KBM-7 (cell line): ENCODE measurements at regions not wholly inside any gene's neighbourhood (a gene's known extent, or its start where the extent isn't known, plus 50 kb on each side); places are given as distances from the start of the nearest gene placed in this dataset.

ENCODE experiments used
- DNase-seq: peaks from one replicate; pipeline ENCODE4 v3.0.0-alpha.2; 2015
- in situ Hi-C: fragments of 300-500 bp; cut with MboI; formaldehyde crosslinking; loops from 2 replicates; pipeline ENCODE4 v1.14.3; 2020; ENCODE audit warnings: low sequenced_read_pairs, low pct_unique_long_range_greater_than_20kb, mixed read lengths

DNA sequence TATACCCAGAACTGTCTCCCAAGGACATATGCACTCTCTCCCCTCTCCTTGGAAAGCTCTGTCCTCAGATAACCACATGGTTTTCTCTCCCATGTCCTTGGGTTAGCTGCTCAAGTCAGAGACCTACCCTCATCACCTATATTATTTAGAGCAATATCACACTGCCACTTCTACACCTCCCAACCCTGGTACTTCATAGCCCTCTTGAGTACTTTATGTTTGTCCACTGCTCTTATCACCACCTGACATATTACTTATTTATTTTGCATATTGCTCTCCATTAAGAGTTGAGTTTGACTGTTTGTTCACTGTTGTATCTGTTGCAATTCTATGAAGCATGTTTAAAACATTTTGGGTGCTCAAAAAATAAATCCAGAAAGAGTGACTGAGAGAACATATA, 126.3 kb upstream of the ATP1B1 start:
- in situ Hi-C loops, result no loop called here
- no peak for DNase-seq

DNA sequence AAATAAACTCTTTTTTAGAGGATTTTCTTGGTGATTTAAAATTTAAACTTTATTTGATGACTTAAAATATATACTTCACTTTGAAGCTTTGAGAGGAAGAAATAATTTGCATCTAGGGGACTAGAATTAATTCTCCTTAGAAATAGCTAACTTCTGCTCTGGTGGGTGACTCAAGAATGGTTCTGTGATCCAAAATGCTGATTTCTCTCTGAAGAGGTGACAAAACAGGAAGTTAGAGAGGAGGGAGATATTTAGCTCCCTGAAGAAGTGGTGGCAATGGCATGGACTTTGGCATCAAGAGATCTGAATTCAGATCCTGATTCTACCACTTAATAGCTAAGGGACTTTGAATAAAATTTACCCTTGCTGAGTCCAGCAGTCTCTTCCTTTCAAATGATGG, 125.8 kb upstream of the ATP1B1 start:
- DNase-seq, result peak; percentile 22
- in situ Hi-C loops, result no loop called here

DNA sequence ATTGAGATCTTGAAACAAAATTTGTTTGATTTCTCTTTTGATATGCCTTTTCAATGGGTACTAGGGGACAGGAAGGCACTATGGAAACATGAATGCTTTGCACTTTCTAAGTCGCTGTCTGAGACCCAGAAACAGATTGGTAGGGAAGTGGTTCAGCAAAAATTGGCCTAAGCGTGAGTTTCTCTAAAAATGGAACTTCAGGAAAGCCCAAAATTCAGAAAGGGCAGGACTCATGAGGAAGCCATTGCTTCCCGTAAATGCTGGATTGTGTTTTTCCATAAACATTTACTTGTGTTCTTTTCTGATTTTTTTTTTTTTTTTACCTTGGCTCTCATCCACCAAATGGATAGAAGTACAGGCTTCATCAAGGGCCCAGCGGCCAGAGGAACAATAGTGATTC, 123.7 kb upstream of the ATP1B1 start:
- in situ Hi-C loops, result no loop called here
- no peak for DNase-seq

DNA sequence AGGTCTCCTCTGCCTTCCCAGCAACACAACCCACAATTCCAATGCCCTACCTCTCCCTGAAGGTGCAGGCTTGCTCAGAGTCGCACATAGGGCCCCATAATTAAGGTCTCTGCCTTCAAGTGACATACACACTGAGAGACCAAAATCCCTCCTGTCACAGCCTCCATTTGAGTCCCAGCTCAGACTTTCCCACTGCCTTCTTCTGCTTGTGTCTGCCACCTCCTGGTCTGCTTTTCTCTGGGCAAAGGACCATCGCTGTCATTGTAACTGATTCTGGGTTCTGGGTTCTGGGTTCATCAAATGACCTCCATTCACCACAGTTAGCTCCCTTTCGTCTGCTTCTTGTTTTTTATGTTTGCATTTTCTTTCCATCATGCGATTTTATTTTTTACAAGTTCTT, 119.2 kb upstream of the ATP1B1 start:
- in situ Hi-C loops, result no loop called here
- DNase-seq, result no peak

DNA sequence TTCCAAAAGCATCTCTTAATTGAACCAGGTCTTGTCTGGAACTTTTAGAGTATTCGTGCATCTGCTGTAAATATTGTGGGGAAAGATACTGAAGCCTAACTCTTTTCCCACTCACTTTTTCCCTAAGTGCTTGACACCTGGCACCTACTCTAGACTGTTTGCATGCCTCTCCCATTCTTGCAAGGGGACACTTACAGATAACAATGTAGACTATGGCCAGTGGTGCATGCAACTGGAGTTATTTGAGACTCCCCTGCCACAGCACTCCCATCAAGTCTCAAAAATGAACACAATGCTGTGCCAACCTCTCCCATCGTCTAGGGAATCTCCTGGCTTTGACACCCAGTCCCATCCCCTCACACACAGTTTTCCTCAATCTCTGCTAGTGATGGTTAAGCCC, 118.6 kb upstream of the ATP1B1 start:
- DNase-seq, result no peak
- in situ Hi-C loops, result no loop called here

DNA sequence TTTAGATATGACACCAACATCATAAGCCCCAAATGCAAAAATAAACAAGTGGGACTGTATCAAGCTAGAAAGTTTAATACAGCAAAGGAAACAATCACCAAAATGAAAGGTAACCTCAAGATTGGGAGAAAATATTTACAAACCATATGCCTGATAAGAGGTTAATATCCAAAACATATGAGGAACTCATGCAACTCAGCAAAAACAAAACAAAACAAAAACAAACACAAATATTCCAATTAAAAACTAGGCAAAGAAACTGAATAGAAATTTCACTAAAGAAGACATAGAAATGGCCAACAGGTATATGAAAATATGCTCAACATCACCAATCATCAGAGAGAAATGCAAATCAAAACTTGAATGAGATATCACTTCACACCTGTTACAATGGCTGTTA, 116.5 kb upstream of the ATP1B1 start:
- in situ Hi-C loops, result no loop called here
- DNase-seq, result no peak

DNA sequence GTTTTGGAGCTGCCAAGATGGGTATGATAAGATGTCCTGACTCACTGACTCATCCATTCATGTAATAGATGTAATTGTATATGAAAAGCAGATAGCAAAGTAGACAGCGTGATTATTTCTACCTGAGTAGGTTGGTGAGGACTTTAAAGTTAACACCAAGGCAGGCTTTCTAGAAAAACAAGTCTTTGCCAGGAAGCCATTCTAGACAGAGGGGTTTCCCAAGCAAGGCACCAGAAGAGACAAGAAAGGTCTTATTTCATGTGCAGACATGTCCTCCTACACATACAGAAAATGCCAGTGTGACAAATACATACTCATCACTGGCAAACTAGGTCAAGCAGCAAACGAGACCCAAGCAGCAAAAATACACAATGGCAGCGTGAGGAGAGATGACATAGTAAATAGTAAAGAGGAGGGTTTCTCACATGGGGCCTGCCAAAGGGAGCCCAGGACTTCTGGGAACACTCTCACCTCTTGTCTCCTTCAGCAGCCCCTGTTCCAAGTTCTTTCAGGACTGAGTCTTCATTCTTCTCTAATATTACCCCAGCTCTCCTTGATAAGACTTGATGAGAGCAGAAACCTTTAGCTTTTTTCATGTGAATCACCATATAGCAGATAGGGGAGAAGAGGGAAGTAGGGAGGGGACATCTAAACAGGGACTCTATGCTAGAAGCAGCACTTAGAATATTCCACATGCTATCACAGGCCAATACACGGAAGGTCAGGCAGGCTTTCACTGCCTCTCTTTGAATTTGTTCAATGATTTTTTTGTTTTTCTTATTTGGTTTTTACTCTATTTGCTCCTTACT, 114.6 kb upstream of the ATP1B1 start:
- in situ Hi-C loops, result no loop called here
- no peak for DNase-seq

DNA sequence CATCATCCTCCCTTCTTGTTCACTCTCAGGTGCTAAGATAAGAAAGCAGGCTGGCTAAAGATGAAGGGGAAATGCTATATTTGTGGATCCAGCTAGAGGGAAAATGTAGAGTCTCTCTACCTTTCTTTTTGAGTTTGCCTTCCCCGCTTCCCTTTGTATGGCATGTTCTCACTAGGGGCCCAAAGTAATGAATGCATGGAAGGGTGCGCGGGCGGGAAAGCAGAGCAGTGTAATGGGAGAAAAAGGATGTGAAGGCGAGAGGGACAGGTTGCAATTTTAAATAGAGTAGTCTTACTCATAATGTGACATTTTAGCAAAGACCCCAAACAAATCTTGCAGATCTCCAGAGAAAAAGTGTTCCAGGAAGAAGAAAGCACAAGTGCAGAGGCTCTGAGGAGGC, 105.1 kb upstream of the ATP1B1 start:
- no peak for DNase-seq
- in situ Hi-C loops, result no loop called here

DNA sequence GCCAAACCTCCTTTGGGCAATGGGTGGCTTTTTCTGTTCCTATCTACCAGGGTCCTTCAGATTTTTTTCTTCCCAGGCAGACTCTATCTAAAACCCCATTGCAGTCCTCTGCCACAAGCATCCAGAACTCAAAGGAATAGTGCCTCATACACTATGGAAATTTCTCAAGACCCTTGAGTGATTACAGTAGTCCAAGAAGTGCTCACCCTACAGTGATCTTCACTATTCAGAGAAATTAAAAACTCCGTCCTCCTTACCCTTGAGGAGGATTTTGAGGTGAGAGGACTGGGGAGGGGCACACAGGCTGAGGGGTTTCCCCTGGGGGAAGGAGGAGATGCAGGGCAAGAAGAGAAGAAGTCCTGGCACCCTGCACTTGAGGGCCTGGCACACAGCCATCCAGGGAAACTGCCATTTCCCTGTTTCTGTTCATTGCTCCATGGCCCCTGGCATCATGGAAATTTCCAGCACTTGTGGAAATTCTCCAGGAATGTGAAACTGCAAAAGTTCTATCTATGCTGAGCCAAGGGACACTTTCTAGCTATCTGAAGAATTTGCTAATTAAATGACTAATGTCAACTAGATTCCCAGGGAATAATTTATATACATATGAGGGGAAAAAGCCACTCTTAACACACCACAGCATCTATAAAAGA, 102.5 kb upstream of the ATP1B1 start:
- no peak for DNase-seq
- in situ Hi-C loops, result no loop called here

DNA sequence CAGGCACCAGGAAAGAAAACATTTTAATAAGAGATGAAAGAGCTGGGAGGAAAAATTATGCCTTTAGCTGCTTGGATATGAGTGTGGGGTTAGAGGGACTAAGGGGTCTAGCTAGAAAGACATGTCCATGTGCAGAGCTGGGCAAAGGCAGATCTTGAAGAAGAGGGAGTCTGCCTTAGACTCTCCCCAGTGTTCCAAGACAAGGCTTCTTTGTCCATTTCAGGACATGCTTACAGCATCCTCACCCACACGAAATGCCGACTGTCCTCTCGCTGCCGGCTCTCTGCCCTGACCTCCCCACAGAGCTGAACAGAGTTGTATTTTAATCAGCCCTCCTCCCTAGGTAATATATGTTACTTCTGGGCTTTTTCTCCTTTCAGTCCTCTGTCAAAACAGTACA, 100.7 kb upstream of the ATP1B1 start:
- in situ Hi-C loops, result no loop called here
- no peak for DNase-seq

DNA sequence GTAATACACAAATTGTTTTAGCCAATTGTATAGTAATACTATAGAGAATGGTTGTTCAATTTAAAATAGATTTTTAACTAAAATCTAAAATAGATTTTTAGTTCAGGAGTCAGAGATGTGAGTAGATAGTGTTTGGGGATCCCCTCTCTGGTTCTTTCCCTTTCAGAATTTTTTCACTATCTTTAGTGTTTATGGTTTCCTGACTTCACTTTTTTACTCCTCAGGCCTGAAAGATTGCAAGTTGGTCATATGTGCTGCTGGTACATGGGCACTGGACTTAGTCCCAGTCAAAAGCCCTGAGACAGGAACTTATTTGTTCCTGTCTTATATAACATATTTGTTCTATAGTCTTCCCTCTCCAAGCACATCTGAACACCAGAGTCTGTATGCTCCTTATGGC, 96.8 kb upstream of the ATP1B1 start:
- DNase-seq, result no peak
- in situ Hi-C loops, result no loop called here

DNA sequence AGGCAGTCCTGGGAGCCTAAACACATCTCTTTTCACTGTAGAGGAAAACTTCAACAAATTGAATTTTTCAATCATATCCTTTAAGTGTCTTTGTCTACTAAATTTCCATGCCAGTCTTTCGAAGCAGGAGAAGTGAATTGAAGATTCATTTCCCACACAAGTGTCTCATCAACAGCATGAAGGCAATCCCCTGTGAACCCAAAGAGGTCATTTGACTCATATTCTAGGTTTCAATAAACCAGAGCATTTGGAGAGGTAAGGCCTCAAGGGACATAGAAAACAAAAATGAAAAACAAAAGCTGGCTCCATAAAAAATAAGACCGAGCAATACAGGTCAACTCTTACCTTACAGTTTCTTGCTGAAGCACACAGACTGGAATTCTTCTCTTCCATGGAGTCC, 94.1 kb upstream of the ATP1B1 start:
- DNase-seq, result no peak
- in situ Hi-C loops, result no loop called here

DNA sequence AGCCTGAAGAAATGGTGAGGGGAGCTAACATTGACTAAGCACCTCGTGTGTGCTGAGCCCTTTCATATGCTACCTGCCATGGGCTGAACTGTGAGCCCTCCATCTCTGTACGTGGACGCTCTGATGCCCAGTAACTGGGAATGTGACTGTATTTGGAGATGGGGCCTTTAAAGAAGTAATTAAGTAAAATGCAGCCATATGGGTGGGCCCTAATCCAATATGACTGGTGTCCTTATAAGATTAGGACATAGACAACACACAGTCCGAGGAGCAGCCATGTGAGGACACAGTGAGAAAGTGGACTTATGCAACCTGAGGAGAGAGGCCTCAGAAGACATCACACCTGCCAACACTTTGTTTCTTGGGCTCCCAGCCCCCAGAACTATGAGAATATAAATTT, 92.7 kb upstream of the ATP1B1 start:
- in situ Hi-C loops, result no loop called here
- no peak for DNase-seq

DNA sequence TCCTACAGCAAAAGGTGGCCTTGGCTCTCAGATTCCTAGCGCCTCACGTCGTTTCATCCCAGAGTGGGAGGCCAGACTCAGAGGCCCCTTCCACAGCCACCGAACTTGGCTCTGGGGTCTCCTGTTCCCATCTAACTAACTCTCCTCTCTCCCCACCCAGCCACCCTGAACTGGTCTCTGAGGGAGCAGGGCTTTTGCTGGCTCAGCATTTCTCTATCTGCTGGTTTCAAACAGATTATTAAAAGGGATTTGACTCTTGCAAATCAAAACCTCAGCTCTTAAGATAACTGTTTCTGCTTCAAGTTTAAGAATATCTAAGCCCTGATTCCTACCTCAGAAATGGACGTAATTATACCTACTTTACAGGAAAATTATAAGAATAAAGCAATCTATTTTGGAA, 91.0 kb upstream of the ATP1B1 start:
- in situ Hi-C loops, result no loop called here
- DNase-seq, result no peak

DNA sequence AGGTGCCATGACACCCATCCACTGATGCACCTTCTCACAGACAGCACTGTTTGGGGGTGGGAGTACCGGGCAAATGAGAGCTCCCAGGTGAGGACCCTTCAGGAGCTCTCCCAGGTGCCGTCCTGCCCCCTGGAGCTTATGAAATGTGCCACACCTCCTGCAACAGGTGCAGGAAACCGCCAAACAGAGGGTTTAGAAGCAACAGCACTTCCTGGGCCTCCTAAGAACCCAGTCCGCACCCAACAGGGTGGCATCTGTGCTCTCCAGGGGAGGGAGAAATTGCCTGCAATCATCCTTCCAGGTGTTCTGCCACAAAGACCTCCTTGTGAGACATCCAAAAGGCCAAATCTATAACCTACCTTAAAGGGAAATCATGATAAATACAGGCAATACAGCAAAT, 87.7 kb upstream of the ATP1B1 start:
- in situ Hi-C loops, result no loop called here
- no peak for DNase-seq

DNA sequence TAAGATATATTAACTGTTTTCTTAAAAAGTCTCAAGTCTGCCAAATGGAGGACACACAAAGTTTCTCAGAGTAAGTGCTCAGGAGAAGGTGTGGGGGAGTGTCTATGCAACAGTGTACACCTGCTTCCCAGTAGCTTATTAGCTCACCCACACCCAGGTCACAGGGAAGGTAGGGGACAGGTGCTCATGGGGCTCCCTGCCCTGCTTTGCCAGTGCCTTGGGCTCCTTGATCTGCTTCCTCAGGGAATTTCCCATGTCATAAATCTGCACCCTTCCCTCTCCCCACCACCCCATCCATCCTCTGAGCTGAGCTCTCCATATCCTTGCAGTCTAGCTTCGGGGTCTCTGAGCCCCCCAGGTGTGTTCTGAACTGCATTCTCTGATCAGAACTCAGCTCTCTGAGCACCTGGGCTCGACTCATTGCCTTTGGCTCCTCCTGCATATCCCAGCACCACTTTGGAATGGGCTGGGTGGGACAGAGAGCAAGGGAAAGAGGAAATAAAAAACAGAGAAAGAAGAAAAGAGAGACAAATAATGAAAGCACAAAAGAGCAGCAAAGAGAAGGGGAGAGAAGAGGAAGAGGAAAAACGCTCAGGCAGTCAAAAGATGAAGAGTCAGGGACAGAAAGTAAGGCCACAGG, 87.0 kb upstream of the ATP1B1 start:
- DNase-seq, result no peak
- in situ Hi-C loops, result no loop called here

DNA sequence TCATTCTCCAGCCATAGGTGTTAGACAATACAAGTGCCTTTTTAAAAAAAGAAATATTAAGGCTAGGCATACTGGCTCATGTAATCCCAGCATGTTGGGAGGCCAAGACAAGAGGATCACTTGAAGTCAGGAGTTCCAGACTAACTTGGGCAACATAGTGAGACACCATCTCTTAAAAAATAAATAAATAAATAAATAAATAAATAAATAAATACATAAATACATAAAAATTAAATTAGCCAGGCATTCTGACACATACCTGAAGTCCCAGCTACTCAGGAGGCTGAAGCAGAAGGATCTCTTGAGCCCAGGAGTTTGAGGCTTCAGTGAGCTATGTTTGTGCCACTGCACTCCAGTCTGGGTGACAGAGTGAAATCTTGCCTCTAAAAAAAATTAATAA, 85.8 kb upstream of the ATP1B1 start:
- DNase-seq, result no peak
- in situ Hi-C loops, result no loop called here

DNA sequence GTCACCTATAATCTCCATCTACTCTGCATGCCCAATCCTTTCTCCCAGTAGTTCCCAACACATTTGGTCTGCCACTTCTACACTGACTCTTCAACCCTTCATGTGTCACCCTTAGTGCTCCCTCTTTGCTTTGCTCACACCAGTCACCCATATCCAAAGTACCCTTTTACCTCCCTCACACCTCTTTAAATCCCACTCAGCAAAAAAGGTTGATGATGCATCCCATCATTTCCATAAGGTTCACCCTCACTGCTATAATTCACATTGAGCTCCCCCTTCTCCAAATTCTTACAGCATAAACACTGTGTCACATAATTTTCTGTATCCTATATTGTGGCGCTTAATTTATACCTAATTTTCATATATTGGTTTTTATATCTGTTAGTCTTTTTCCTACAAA, 83.8 kb upstream of the ATP1B1 start:
- in situ Hi-C loops, result no loop called here
- DNase-seq, result no peak

DNA sequence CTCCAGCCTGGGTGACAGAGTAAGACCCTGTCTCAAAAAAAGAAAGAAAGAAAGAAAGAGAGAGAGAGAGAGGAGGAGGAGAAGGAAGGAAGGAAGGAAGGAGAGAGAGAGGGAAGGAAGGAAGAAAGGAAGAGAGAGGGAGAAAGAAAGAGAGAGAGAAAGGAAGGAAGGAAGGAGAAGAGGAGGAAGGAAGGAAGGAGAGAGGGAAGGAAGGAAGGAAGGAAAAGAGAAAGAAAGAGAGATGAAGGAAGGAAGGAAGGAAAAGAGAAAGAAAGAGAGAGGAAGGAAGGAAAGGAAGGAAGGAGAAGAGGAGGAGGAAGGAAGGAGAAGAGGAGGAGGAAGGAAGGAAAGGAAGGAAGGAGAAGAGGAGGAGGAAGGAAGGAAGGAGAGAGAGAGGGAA, 82.2 kb upstream of the ATP1B1 start:
- no peak for DNase-seq
- in situ Hi-C loops, result no loop called here

DNA sequence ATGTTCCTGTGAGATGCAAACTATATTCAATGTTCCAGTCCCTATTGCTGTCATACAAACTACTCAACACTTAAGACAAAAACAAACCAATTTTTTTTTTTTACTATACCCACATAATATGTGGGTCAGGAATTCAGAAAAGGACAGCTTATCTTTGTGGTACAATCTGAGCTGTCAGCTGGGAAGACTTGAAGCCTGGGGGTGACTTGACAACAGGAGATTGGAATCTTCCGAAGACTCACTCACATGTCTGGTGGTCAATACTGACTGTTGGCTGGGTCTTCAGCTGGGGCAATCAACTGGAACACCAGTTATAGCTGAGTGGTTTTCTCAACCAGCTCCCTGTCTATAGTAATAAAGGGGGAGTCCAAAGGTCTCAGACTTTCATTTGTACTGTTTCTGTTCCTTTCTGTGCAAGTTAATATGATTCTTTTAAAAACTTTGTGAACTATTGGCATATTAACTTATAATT, 81.7 kb upstream of the ATP1B1 start:
- peak; percentile 18 for DNase-seq
- in situ Hi-C loops, result no loop called here

DNA sequence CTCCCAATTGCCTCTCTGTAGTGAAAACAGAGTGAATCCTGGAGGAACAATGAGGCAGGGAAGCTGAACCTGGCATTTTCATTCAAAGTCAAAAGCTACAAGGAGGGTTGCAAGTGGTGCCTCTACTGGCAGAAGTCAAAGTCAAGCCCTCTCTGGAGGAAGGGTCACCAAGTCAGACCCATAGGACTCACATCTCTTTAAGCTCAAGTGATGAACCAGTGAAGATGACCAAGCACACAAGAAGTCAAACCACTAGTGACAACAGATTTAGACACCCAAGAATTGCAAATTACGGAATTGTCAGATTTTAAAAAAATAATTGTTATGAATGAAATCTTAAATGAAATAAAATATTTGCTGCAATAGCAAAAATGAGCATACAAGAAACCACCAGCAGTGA, 81.1 kb upstream of the ATP1B1 start:
- in situ Hi-C loops, result no loop called here
- DNase-seq, result no peak
